H7 (cell line): ENCODE measurements at regions not wholly inside any gene's neighbourhood (a gene's known extent, or its start where the extent isn't known, plus 50 kb on each side); places are given as distances from the start of the nearest gene placed in this dataset.
"Not testable (repeated sequence)": the region's sequence is repeated elsewhere in the genome, so short reads cannot be mapped to it uniquely, and the experiment has no call there.

Experiments
- DNase-seq: peaks from one replicate; pipeline ENCODE4 v3.0.0; 2012
- H3K27me3 ChIP-seq: 2 replicates; pipeline ENCODE4 v1.6.0; 2011; ENCODE audit warnings: mild to moderate bottlenecking, low read length; ENCODE audit not compliant: control insufficient read depth, insufficient read depth
- H3K36me3 ChIP-seq: replicated peaks from 2 replicates; pipeline ENCODE4 v1.5.1; 2011; ENCODE audit warnings: low read length; ENCODE audit not compliant: control insufficient read depth, insufficient read depth
- H3K4me3 ChIP-seq: 2 replicates; pipeline ENCODE4 v1.5.1; 2011; ENCODE audit warnings: low read depth, mild to moderate bottlenecking, control low read depth, low read length, moderate library complexity; ENCODE audit not compliant: insufficient read depth

DNA sequence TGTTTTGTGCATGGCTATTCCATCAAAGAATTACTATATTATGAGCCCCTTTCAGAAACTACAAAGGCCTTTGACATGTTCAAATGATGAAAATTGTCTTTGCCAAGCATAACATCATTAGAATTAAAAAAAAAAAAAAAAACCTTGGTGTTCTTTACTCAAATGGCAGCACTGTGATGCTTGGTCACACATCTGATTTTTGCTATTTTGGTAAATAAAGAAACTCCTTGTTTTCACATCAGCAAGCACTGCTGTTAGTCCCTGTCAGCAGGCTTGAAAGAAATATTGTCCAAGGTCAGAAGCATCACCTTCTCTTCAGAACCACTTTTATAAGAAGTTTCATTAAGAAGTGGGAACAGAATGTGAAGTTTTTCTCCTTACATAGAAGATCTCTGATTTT is 537.3 kb downstream of the MFSD1 start:
- Histone ChIP-seq H3K27me3 (no peaks in the 10 kb centered on the region), H3K4me3 (no peak overlapping the region), H3K36me3 (no peaks in the 10 kb centered on the region)
- DNase-seq, result no peak

DNA sequence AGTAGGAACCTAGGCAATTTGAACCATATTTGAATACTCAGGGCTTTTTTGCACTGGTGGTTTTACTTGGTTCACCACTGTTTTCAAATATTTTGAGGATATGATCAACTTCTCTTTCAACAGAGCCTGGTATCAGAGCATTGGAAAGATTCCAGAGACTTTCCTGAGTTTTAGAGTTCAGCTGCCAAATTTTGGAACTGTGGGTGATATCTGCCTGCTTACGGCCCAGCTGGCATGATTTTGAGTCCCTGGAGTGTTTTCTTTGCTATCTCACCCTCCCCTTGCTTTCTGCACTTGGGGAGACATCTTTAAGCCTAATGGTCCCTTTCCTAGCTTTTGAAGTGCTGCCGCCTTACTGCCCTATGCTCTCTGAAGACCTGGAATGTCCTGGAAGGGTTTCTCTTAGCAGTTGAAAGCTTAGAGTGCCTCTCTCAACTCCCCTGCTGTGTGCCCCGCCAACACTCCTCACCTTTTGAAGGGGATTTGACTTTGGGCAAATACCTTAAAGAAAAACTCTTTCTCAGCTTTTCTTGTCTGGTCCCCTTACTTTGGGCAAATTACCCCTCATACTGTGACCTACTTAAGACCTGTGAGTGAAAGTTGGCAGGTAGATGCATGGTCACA is 539.1 kb downstream of the MFSD1 start:
- no peak for DNase-seq
- Histone ChIP-seq H3K4me3 (no peak overlapping the region), H3K36me3 (no peaks in the 10 kb centered on the region), H3K27me3 (no peaks in the 10 kb centered on the region)

- H3K36me3 ChIP-seq, result no peaks in the 10 kb centered on the region
- DNase-seq, result no peak
- no peak overlapping the region for H3K4me3 ChIP-seq
- H3K27me3 ChIP-seq, result no peaks in the 10 kb centered on the region
These were observed 544.5 kb downstream of the MFSD1 start for GRCh38 chr3:159346271-159346903.

GRCh38 chr3:159348431-159348830 is 546.6 kb downstream of the MFSD1 start:
- Histone ChIP-seq H3K27me3 (no peaks in the 10 kb centered on the region), H3K4me3 (no peak overlapping the region), H3K36me3 (no peaks in the 10 kb centered on the region)
- no peak for DNase-seq

DNA sequence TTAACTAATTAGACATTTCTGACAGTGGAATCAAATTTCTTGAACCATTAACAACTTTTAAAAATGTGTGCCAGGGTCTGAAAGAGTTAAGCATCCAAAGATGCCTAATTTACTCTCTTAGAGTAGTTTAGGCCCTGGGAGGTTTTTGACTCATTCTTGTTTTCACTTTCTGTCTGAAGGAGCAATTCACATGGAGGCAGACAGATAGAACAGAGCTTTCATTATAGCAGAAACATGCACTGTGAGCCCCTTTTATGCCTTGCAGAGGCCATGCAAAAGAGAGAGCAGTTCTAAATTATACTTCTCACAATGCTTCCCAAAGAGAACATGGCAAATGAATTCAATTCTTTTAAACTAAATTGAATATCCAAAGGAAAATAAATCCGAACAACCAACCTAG is 554.8 kb downstream of the MFSD1 start:
- Histone ChIP-seq H3K36me3 (no peaks in the 10 kb centered on the region), H3K27me3 (no peaks in the 10 kb centered on the region), H3K4me3 (no peak overlapping the region)
- no peak for DNase-seq

- no peak for DNase-seq
These were observed 562.7 kb downstream of the MFSD1 start for GRCh38 chr3:159364511-159364910.

GRCh38 chr3:159366476-159366875 is 564.6 kb downstream of the MFSD1 start:
- DNase-seq, result no peak
- H3K27me3 ChIP-seq, result no peaks in the 10 kb centered on the region
- H3K4me3 ChIP-seq, result no peak overlapping the region
- no peaks in the 10 kb centered on the region for H3K36me3 ChIP-seq

More at GRCh38 chr3:159364511-159364910, 562.7 kb downstream of the MFSD1 start:
- Histone ChIP-seq H3K27me3 (no peaks in the 10 kb centered on the region), H3K4me3 (no peak overlapping the region), H3K36me3 (no peaks in the 10 kb centered on the region)

GRCh38 chr3:159371961-159372360 is 570.1 kb downstream of the MFSD1 start:
- Histone ChIP-seq H3K27me3 (no peaks in the 10 kb centered on the region), H3K4me3 (no peak overlapping the region), H3K36me3 (no peaks in the 10 kb centered on the region)
- DNase-seq, result no peak

- Histone ChIP-seq H3K4me3 (no peak overlapping the region), H3K36me3 (no peaks in the 10 kb centered on the region), H3K27me3 (no peaks in the 10 kb centered on the region)
- DNase-seq, result no peak
These were observed 576.7 kb downstream of the MFSD1 start for GRCh38 chr3:159378396-159379194.

DNA sequence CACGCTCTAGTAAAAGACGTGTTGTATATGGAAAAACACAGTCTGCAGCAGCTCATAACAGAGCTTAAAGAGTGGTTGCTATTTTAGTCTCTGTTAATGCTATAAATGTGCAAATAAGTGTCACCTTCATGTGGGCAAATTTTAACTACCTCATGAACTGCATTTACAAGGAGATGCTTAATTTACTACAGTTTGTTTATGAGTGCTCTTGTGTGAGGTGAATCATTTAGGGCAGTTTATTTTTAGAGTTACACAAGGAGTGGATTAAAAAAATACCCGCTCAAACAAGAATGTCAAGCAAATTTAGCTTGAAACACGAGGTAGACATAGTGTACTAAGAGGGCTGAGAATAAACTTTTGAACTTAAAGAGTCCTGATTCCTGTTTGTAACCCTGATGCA is 579.0 kb downstream of the MFSD1 start:
- Histone ChIP-seq H3K27me3 (no peaks in the 10 kb centered on the region), H3K4me3 (no peak overlapping the region), H3K36me3 (no peaks in the 10 kb centered on the region)
- no peak for DNase-seq

DNA sequence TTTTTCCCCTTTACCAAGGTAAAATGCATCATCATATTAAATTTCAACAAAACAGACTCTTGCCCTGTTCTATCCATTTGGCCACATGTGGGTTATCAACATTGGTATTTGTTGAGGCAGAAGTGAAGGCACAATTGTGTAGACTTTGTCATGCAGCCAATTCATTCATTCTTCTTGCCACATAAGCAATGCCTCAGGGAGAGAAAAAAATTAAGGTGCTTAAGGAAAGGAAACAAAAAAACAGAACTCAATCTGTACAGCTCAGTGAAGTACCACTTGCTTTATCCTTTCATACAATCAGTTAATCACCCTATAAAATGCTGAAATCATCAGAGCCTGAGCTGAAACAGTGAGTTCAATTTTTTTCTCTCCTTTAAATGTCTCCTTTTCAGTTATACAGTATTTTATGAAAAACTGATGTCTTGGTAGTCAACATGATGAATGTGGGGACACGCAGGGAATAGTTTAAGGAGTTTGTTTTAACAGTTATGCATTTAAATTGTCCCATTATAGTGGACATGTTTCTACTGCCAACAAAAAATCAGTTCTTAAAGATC is 588.9 kb downstream of the MFSD1 start:
- DNase-seq, result no peak
- Histone ChIP-seq H3K36me3 (no peaks in the 10 kb centered on the region), H3K4me3 (no peak overlapping the region), H3K27me3 (no peaks in the 10 kb centered on the region)

DNA sequence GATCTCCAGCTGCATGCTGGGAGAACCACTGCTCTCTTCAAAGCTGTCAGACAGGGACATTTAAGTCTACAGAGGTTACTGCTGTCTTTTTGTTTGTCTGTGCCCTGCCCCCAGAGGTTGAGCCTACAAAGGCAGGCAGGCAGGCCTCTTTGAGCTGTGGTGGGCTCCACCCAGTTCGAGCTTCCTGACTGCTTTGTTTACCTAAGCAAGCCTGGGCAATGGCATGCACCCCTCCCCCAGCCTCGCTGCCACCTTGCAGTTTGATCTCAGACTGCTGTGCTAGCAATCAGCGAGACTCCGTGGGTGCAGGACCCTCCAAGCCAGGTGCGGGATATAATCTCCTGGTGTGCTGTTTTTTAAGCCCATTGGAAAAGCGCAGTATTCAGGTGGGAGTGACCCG is 591.0 kb upstream of the IL12A start:
- H3K4me3 ChIP-seq, H3K27me3 ChIP-seq, DNase-seq, H3K36me3 ChIP-seq: not testable (repeated sequence)

DNA sequence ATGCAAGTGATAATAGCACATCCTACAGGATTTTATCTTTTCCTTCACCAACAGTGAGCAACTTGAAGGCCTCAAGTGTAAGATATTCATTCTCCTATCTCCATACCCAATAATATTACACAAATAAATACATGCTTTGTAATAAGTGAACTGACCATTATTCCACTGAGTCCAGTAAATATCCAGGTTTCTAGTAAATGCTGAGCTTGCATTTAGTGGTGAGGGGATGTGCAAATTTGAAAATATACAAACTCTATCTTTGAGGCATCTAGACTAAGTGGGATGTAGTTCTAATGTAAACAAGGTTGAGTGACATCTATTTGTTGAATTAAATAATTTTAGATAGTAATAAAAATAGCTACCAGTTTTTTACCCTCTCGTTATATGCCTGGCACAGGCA is 587.6 kb upstream of the IL12A start:
- Histone ChIP-seq H3K27me3 (no peaks in the 10 kb centered on the region; the same call in 1 of the 2 replicates), H3K36me3 (no peaks in the 10 kb centered on the region), H3K4me3 (no peak overlapping the region)
- no peak for DNase-seq

DNA sequence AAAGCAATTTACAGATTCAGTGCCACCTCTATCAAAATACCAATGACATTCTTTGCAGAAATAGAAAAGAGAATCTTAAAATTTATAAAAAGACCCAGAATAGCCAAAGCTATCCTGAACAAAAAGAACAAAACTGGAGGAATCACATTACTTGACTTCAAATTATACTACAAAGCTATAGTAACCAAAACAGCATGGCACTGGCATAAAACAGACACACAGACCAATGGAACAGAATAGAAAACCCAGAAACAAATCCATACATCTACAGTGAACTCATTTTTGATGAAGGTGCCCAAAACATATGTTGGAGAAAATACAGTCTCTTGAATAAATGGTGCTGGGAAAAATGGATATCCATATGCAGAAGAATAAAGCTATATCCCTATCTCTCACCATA is 578.9 kb upstream of the IL12A start:
- H3K4me3 ChIP-seq, DNase-seq, H3K27me3 ChIP-seq, H3K36me3 ChIP-seq: not testable (repeated sequence)

- H3K36me3 ChIP-seq, result no peaks in the 10 kb centered on the region
- DNase-seq, result no peak
- H3K4me3 ChIP-seq, result no peak overlapping the region
- no peaks in the 10 kb centered on the region for H3K27me3 ChIP-seq
These were observed 575.3 kb upstream of the IL12A start for GRCh38 chr3:159413319-159413718.
